IMR-90 (cell line): ENCODE measurements at regions not wholly inside any gene's neighbourhood (a gene's known extent, or its start where the extent isn't known, plus 50 kb on each side); places are given as distances from the start of the nearest gene placed in this dataset.

Experiments
- ATAC-seq: fragments of 200-7000 bp; cut with Tn5 transposase; 2 replicates; pipeline ENCODE4 v1.9.1; 2020; ENCODE audit warnings: low read depth, mild to moderate bottlenecking, moderate library complexity
- BruUV-seq: library from RNA; stranded (reverse); fragments of 400-500 nt; replicated peaks from 2 replicates; lab custom pipeline; 2021; lab: Mats Ljungman, UMichigan
- CTCF ChIA-PET: fragments of 300-600 bp; formaldehyde crosslinking; extraction: SDS; loops from one replicate; lab custom pipeline; 2021; ENCODE audit warnings: antibody characterized with exemption; lab: Yijun Ruan, JAX
- POLR2A ChIA-PET: fragments of 300-600 bp; sonication (Branson Sonifier 250); formaldehyde crosslinking; loops from one replicate; lab custom pipeline; 2022; ENCODE audit warnings: antibody characterized with exemption; ENCODE audit not compliant: unreplicated experiment; lab: Charles Lee
- DNase-seq: peaks from one replicate; pipeline ENCODE4 v3.0.0; 2013
- H2AFZ ChIP-seq: replicated peaks from 2 replicates; pipeline ENCODE3; 2013; ENCODE audit warnings: low read length, mild to moderate bottlenecking; ENCODE audit not compliant: poor library complexity
- H2AK5ac ChIP-seq: 2 replicates; pipeline ENCODE4 v1.6.1; 2013; ENCODE audit warnings: low read depth, low read length, inconsistent platforms
- H2AK9ac ChIP-seq: replicated peaks from 2 replicates; pipeline ENCODE3; 2013; ENCODE audit warnings: mild to moderate bottlenecking, low read depth, low read length, moderate library complexity; ENCODE audit not compliant: poor library complexity
- H2BK120ac ChIP-seq: 2 replicates; pipeline ENCODE4 v1.6.1; 2013; ENCODE audit warnings: low read depth, low read length, inconsistent platforms
- H2BK15ac ChIP-seq: 3 replicates; pipeline ENCODE4 v1.6.1; 2013; ENCODE audit warnings: low read depth, low read length, inconsistent platforms
- H2BK20ac ChIP-seq: 2 replicates; pipeline ENCODE4 v1.6.1; 2013; ENCODE audit warnings: low read depth, mild to moderate bottlenecking, inconsistent platforms, low read length, moderate library complexity
- H2BK5ac ChIP-seq: 2 replicates; pipeline ENCODE4 v1.6.1; 2013; ENCODE audit warnings: mild to moderate bottlenecking, low read depth, low read length, inconsistent platforms; ENCODE audit not compliant: poor library complexity, severe bottlenecking
- H3K14ac ChIP-seq: replicated peaks from 2 replicates; pipeline ENCODE4 v1.6.1; 2013; ENCODE audit warnings: low read depth, low read length, inconsistent platforms
- H3K18ac ChIP-seq: 2 replicates; pipeline ENCODE4 v1.6.1; 2013; ENCODE audit warnings: low read depth, low read length, control low read depth
- H3K23ac ChIP-seq: 2 replicates; pipeline ENCODE4 v1.6.1; 2013; ENCODE audit warnings: low read depth, low read length, inconsistent platforms
- H3K27ac ChIP-seq: 2 replicates; pipeline ENCODE4 v1.5.1; 2013; ENCODE audit warnings: mild to moderate bottlenecking, control low read depth, low read length; ENCODE audit not compliant: insufficient read depth
- H3K27me3 ChIP-seq: 2 replicates; pipeline ENCODE4 v1.6.1; 2013; ENCODE audit warnings: low read length; ENCODE audit not compliant: control insufficient read depth, insufficient read depth
- H3K36me3 ChIP-seq: 2 replicates; pipeline ENCODE4 v1.6.1; 2013; ENCODE audit warnings: low read length, mixed read lengths; ENCODE audit not compliant: control insufficient read depth, insufficient read depth
- H3K4ac ChIP-seq: 2 replicates; pipeline ENCODE4 v1.6.1; 2013; ENCODE audit warnings: low read depth, low read length, inconsistent platforms
- H3K4me1 ChIP-seq: 2 replicates; pipeline ENCODE4 v1.6.1; 2013; ENCODE audit warnings: low read length, mixed read lengths; ENCODE audit not compliant: control insufficient read depth, insufficient read depth
- H3K4me2 ChIP-seq: 2 replicates; pipeline ENCODE4 v1.6.1; 2013; ENCODE audit warnings: low read depth, mild to moderate bottlenecking, control low read depth, low read length, moderate library complexity
- H3K4me3 ChIP-seq: 2 replicates; pipeline ENCODE4 v1.5.1; 2013; ENCODE audit warnings: low read depth, mild to moderate bottlenecking, control low read depth, low read length, moderate library complexity; ENCODE audit not compliant: insufficient read depth
- H3K56ac ChIP-seq: 2 replicates; pipeline ENCODE4 v1.6.1; 2013; ENCODE audit warnings: low read length, inconsistent platforms; ENCODE audit not compliant: insufficient read depth; ENCODE audit errors: extremely low read depth
- H3K79me1 ChIP-seq, 2 experiments: 2 replicates each; pipeline ENCODE4 v1.6.1; 2013; ENCODE audit warnings: low read length in 2 of 2, inconsistent platforms in 1 of 2, low read depth in 1 of 2
- H3K9ac ChIP-seq: 2 replicates; pipeline ENCODE4 v1.6.1; 2013; ENCODE audit warnings: low read depth, low read length, control low read depth
- H3K9me1 ChIP-seq: 2 replicates; pipeline ENCODE4 v1.6.1; 2013; ENCODE audit warnings: low read length, inconsistent platforms; ENCODE audit not compliant: insufficient read depth
- H3K9me3 ChIP-seq: 2 replicates; pipeline ENCODE4 v1.6.1; 2013; ENCODE audit warnings: low read length; ENCODE audit not compliant: control insufficient read depth, insufficient read depth
- H4K20me1 ChIP-seq: 2 replicates; pipeline ENCODE4 v1.6.1; 2013; ENCODE audit warnings: low read length, inconsistent platforms; ENCODE audit not compliant: insufficient read depth
- H4K5ac ChIP-seq: 2 replicates; pipeline ENCODE4 v1.6.1; 2013; ENCODE audit warnings: mild to moderate bottlenecking, low read depth, low read length, control low read depth
- H4K8ac ChIP-seq, 2 experiments: 2 replicates each; pipeline ENCODE4 v1.6.1; 2013; ENCODE audit warnings: low read depth in 2 of 2, low read length in 2 of 2, control low read depth in 1 of 2, inconsistent platforms in 1 of 2
- H4K91ac ChIP-seq: 2 replicates; pipeline ENCODE4 v1.6.1; 2013; ENCODE audit warnings: low read depth, low read length, inconsistent platforms; ENCODE audit not compliant: insufficient read depth
- RFX5 ChIP-seq: IDR thresholded peaks from 2 replicates; pipeline ENCODE4 v1.8.0; 2012; ENCODE audit warnings: low read depth, mild to moderate bottlenecking, low read length, moderate library complexity
- WGBS, 2 experiments: methylation state at CpG; one replicate each; pipeline versions ENCODE4 v1.1.5 to v1.1.7; 2013; ENCODE audit warnings: missing lambda C conversion rate in 2 of 2; ENCODE audit not compliant: insufficient read length in 1 of 2; ENCODE audit errors: extremely low coverage in 2 of 2; 5-methylcytosine and 5-hydroxymethylcytosine counted together
- dilution Hi-C: fragments of 300-500 bp; cut with HindIII; formaldehyde crosslinking; loops from one replicate; pipeline ENCODE4 v1.14.3; 2018; ENCODE audit warnings: low sequenced_read_pairs; ENCODE audit not compliant: unreplicated experiment
- in situ Hi-C: fragments of 300-500 bp; cut with MboI; formaldehyde crosslinking; loops from 3 replicates; pipeline ENCODE4 v1.14.3; 2019; ENCODE audit warnings: low sequenced_read_pairs, inconsistent platforms, mixed read lengths
- intact Hi-C: fragments of 100-400 bp; cut with micrococcal nuclease; formaldehyde crosslinking; loops from 2 replicates; pipeline ENCODE4 v1.10.0; 2022

DNA sequence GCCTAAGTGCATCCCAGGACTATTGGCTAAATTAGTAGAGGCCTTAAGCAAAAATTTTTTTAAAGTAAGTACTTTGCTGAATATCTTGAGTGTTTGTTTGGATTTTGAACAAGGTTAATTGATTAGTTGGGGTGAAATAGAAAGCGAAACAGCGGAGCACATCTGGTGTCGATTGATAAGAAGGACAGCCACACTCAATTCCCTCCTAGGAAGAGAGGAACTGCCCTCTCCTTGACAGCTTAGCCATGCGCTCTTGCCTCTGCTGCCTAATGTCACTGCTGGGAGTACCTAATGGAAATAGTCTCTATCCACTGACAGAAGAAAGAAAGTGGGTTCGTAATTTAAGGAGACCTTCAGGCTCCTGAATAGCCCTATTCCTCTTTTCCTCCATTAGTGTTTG lies 943.6 kb downstream of the DIPK2A start:
- Histone ChIP-seq H2AK9ac (no peak overlapping the region), H4K20me1 (no peaks in the 10 kb centered on the region), H3K4ac (no peak overlapping the region), H4K8ac (no peak overlapping the region), H3K9ac (no peak overlapping the region), H3K4me3 (no peak overlapping the region), H3K4me2 (no peak overlapping the region), H3K9me3 (peaks cover 6% of the 10 kb centered on the region; the same call in 1 of the 2 replicates), H2BK20ac (no peak overlapping the region), H3K79me1 (no peaks in the 10 kb centered on the region), H4K5ac (no peak overlapping the region), H3K27me3 (no peaks in the 10 kb centered on the region), H4K91ac (no peak overlapping the region), H3K56ac (no peak overlapping the region), H2BK5ac (no peak overlapping the region), H2AK5ac (no peak overlapping the region), H3K9me1 (no peaks in the 10 kb centered on the region), H3K23ac (no peak overlapping the region), H3K27ac (no peak overlapping the region), H2BK15ac (no peak overlapping the region), H3K14ac (no peak overlapping the region), H3K18ac (no peak overlapping the region), H2BK120ac (no peak overlapping the region), H3K4me1 (no peaks in the 10 kb centered on the region), H2AFZ (no peak overlapping the region), H3K36me3 (no peaks in the 10 kb centered on the region)
- POLR2A ChIA-PET, result no interaction called here
- no CpG with 5 or more reads among the region's 5 CpGs for WGBS, 2 experiments
- dilution Hi-C loops, result no loop called here
- no peak for ATAC-seq
- TF ChIP-seq RFX5, result no peak
- no peak for DNase-seq
- in situ Hi-C loops, result no loop called here
- intact Hi-C loops, result no loop called here
- CTCF ChIA-PET, result no interaction called here
- BruUV-seq, result no TSS peak
